ENCODE measurements at regions not wholly inside any gene's neighbourhood (a gene's known extent, or its start where the extent isn't known, plus 50 kb on each side); places are given as distances from the start of the nearest gene placed in this dataset.

DNA sequence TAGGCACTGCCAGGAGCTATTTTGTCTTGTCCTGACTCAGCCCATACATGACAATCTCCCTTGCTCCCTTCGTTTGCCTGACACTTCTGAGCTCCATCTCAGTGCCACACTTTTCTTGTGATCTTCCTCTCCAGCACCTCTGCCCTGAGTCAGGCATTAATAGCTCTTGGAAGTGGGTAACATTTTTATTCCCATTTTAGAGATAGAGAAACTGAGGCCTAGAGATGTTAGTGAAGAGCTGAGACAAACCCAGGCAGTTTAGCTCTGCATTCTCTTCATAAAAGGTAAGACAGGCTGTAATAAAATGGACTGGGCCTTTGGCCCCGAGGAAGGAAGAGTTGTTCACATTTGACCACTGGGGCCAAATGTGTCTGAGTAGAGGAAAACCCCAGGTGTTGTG is 167.4 kb downstream of the DHX35 start:
- no peak for FAIRE-seq
- DNase-seq (ENCODE audit: insufficient read length, low spot score) = no peak

DNA sequence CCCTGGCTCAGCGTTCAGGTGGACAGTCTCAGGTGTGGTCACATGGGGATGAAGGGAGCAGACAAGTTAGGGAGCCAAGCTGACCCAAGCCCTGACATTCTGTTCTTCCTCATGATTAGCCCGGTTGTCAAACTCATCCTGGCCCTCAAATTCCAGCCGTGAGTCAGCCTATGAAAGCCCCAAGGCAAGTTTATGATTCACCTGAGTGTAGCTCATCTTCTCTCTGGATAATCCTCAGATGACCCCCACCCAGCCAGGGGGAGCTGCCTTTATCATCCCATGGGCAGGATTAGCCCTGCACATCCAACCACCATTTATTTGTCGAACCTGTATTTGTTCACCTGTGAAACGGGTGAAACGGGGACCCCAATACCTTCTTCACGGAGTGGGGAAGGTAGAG is 161.9 kb downstream of the DHX35 start:
- FAIRE-seq (no peak), DNase-seq (ENCODE audit: insufficient read length, low spot score) (no peak)

DNA sequence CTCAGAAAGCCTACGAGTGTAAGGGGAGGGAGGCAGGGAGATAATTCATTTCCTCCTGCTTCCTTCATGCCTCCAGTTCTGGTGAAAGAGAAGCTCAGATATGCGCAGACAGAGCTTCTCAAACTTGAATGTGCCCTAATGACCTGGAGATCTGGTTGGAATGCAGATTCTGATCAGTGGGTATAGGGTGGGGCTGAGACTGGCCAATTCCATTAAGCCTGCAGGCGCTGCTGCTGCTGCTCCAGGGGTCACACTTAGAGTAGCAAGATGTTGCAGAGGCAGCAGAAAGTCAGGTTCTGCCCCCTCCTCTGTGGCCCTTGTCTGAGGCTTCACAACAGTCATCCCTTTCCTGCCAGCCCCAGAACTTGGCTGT is 161.0 kb downstream of the DHX35 start:
- FAIRE-seq = no peak
- no peak for DNase-seq (ENCODE audit: insufficient read length, low spot score)

DNA sequence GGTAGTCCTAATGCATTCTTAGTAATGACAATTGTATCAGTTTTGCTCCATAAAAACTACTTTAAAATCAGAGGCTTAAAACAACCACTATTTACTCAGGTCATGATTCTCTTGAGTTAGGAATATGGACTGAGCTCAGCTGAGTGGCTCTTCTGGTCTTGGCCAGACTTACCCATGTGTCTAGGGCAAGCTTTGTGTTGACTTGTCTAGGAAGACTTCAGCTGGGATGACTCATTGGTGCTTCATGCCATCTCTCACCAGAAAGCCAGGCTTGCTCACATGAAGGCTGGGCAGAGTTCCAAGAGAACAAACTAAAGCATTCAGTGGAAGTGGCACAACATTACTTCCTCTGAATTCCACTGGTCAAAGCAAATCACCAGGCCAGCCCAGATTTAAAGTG is 155.3 kb downstream of the DHX35 start:
- peak; percentile 41 for DNase-seq (ENCODE audit: insufficient read length, low spot score)

DNA sequence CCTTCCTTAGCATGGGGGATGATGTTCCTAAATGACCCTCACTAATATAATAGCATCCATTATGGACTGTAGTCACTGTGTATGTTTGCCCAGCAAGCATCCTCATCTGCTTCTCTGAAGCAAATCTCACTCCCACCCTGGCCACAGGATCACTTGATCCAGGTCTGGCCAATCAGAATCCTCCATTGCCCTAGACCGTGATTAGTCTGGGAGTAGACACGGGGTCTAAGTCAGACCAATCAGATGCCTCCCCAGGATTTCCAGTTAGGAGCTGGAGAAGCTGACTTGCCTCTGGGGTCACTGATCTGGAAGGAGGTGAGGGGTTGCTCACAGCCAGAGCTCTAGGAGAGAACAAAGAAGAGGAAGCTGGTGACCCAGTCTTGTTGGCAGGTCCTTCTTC is 153.9 kb downstream of the DHX35 start:
- DNase-seq (ENCODE audit: insufficient read length, low spot score) (no peak), FAIRE-seq (no peak)

More for the DNA sequence above, 155.3 kb downstream of the DHX35 start:
- FAIRE-seq = peak; percentile 16

DNA sequence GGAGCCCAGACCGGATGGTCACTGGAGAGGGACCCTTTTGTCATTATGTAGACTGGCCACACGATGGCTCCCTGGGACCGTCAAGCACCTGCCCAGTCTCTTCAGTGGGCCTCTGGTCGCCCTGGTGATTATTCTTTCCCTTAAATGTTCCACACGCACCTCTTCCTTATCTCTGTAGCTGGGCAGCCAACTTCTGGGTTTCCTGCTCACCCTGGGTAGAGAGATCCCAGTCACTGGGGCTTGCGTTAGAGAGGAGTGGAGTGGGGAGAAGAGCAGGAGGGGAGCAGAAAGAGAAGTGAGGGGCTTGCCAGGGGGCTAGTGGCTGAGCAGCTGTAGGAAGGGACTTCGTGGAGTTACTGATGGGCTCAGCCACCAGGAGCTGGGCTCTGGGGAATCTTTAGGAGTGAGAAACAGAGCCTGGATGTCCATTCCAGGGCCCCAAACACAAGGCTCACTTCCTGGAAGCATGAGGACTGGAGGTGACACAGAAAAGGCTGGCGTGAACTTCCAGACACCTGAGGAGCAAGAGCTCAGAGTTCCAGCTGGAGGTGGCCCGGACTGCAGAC is 150.1 kb downstream of the DHX35 start:
- FAIRE-seq = peak; percentile 13

DNA sequence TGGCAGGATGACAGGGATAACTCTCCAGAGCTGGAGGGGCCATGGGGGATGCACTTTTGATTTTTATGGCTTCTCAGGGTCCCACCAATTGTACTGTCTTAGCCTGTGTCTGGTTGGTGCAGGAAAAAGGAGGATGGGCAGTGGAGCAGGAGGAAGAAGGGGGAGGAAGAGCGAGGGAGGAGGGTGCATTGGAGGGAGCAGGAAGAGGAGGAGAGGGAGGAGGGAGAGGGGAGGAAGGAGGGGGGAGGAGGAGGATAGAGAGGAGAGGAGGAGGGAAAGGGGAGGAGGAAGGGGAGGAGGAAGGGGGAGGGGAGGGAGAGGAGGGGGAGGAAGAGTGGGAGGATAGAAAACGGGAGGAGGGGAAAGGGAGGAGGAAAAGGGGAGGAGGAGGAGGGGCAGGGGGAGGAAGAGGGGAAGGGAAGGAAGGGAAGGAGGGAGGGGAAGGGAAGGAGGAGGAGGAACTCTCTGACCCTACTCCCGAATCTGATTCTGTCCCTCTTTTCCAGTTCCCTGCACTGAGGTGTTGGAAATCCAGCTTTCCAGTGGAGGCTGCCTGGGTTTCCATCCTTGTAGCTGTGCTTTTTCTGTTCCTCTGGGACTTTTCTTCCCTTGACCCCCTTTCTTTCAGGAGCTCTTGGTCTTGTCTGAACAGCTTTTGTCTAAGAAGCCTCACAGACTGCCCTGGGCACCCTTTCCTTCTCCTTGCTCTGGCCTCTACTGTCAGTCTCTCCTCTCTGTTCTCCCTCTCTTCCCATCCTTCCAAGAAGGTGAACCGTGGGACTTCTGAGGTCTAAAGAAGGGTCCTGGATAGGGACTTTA is 149.4 kb downstream of the DHX35 start:
- DNase-seq (ENCODE audit: insufficient read length, low spot score) (no peak), FAIRE-seq (no peak)

More for the DNA sequence above, 150.1 kb downstream of the DHX35 start:
- peak; percentile 94 for DNase-seq (ENCODE audit: insufficient read length, low spot score)

DNA sequence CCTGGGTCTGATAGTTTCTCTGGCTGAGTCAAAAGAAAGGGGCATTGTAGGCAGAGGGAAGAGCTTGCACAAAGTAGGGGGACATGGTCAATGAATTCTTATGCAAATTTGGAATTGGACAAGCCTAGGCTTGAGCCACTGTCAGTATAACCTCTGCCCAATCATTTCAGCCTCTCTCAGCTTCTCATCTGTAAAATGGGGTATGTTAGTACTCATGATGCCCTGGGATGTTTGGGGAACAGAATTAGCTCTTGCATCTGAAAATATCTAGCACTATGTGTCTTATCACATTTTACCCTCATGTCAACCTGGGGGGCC is 148.6 kb downstream of the DHX35 start:
- DNase-seq (ENCODE audit: insufficient read length, low spot score) (no peak), FAIRE-seq (no peak)

DNA sequence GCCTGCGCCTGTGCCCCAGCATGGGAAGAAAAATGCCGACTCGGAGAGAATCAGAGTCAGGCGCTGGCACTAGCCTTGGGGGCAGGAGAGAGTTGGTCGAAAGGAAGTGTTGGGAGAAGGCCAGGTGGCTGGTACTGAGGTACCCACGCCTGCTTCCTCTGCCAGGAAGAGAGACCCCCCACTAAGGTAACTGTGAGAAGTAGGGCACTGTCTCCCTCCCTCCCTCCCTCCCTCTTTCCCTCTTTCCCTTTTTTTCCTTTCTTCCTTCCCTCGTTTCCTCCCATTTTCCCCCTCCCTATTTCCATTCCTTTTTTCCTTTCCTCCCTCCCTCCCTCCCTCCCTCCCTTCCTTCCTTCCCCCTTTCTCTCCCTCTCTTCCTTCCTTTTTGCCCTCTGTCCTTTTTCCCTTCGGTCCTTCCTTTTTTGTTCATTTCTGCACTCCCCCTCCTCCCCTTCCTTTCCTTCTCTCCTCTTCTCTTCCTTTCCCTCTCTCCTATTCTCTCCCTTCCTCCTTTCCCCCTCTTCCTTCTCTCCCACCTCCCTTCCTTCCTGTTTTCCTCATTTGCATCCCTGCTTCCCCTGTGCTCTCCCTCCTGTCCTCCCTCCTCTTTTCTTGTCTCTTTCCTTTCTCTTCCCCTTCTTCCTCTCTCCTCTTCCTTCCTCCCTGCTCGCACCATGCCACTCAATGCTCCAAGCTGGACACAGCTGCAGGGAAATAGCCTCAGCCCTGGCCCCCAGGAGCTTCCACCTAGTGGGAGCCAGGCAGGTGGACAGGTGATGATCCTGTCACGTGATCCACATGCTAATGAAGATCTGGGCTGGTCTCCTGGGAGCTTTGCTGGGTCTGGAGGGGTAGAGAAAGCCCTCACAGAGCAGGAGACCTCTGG is 148.0 kb downstream of the DHX35 start:
- FAIRE-seq = no peak
- no peak for DNase-seq (ENCODE audit: insufficient read length, low spot score)

DNA sequence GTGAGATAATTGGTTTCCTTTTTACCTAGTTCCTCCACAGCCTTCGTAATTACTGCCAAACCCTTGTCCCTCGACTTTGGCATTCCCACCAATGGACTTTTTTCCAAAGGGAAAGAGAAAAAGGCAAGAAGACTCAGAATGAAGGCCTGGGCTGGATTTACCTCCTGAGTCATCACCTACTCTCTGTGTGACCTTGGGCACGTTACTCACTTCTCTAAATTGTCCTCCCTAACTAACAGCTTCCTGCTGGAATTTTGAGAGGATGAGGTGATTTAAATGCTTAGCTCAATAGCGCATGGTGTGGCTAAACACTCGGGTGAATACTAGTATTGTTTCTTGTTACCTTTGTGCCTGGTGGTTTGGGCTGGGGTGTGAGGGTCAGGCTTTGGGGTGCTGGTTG is 146.6 kb downstream of the DHX35 start:
- FAIRE-seq (peak; percentile 33), DNase-seq (ENCODE audit: insufficient read length, low spot score) (peak; percentile 36)

DNA sequence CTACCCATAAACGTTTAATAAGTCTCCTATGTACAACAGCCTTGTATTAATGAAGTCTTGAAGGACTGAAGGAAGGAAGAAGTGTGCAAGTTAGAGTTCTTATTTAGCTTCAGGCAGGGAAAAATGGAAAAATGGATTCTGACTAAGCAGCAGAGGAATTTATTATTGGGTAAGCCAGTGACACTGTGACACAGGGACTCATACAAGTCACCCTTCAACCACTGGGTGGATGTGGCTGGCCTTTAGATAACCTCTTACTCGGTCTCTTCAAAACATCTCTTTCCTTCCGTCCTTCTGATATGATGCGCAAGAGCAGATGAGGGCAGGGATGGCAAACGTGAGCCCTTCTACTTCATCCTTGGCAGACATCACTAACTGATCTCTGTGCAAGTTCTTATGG is 145.6 kb downstream of the DHX35 start:
- DNase-seq (ENCODE audit: insufficient read length, low spot score) (peak; percentile 38), FAIRE-seq (peak; percentile 64)

DNA sequence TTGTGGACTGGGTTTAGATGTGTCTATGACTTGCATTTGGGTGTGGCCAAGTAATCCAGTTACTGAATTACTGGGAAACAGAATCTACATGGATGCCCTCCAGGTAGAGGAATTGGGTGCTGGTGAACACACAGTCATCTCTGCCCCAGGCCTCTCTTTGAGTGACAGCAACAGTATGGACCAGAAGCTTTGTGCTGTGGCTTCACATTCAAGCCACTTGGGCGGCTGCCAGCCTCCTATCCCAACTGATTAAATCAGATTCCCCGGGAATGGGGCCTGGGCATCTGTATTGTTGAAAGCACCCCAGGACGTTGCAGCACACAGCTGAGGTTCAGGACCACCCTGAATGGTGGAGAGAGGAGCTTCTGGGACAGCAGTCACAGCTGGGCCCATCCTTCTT is 144.6 kb downstream of the DHX35 start:
- DNase-seq (ENCODE audit: insufficient read length, low spot score) (no peak), FAIRE-seq (no peak)

DNA sequence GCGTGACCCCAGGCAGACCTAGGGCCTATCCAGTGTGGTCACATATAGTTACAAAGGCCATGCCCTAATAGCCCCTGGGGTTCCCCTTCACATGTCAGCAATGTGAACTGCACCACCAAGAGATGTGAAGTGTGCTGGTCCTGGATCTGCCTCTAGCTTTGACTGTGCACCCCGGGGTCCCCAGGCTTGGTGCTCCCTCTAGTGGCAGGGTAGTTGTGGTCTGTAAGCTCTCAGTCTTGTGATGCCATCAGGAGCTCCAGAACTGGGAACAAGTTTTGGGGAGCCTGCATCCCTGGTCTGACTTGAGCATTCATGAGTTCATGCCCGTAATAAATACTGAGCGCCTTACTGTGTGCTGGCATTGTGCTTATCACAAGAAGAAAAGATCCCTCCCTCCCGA is 143.4 kb downstream of the DHX35 start:
- no peak for FAIRE-seq
- DNase-seq (ENCODE audit: insufficient read length, low spot score) = no peak

DNA sequence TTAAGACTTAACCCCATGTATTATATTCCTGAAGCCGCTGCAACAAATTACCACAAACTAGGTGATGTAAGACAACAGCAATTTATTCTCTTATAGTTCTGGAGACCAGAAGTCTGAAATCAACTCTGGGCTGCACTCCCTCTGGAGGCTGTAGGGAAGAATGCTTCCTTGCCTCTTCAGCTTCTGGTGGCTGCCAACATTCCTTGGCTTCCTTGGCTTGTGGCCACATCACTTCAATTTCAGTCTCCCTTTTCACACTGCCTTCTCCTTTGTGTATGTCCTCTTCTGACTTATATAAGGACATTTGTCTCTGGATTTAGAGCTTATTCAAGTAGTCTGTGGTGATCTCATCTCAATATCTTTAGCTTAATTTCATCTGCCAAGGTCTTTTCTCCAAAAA is 141.6 kb downstream of the DHX35 start:
- FAIRE-seq (no peak), DNase-seq (ENCODE audit: insufficient read length, low spot score) (no peak)

DNA sequence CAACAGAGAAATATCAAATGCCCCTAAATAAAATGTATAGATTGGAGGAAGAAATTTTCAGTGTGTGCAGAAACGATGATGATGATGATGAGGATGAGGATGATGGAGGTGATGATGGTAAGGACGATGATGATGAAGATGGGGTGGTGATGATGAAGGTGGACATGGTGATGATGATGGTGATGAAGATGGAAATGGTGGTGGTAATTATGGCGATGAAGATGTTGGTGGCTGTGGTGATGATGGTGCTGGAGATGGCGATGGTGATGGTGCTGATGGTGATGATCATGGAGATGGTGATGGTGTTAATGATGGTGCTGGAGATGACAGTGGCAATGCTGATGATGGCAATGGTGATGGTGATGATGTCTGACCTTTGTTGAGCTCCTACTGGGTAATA is 141.2 kb downstream of the DHX35 start:
- FAIRE-seq (peak; percentile 98), DNase-seq (ENCODE audit: insufficient read length, low spot score) (no peak)

DNA sequence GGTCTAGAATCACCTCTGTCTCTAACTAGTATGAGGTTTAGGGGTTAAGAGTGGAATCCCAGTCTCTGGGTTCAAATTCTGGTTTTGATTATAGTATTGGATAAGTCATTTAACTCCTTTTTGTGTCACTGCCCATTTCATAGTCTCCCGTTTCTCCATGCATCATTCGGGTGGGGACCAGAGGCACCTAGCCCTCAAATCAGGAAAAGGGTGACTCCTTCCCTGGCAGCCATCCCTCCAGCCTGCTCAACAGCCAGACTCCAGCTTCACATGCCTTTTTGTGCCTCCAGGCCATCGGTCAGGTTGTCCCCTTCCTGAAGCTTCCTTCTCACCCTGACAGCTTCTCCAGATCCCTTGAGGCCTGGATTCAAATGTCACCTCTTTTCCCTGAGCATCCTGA is 139.8 kb downstream of the DHX35 start:
- DNase-seq (ENCODE audit: insufficient read length, low spot score) (no peak), FAIRE-seq (no peak)

DNA sequence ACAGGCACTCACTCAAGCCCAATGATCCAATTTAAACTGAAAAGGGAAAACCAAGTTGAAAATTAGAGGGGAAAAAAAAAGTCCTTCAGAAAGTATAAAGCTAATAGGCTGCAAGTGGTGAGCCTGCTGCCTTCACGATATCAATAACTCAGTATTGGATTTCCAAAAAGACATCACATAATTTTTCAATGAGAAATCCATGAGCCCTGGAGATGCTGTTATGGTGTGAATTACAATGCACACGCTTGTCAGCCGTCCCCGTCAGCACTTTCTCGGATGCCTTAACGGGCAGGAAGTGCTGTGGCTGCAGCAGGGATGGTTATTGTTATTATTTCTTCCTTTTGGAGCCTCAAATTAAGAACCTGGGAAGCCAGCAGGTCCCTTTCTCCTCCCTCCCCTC is 138.5 kb downstream of the DHX35 start:
- FAIRE-seq = no peak
- no peak for DNase-seq (ENCODE audit: insufficient read length, low spot score)

DNA sequence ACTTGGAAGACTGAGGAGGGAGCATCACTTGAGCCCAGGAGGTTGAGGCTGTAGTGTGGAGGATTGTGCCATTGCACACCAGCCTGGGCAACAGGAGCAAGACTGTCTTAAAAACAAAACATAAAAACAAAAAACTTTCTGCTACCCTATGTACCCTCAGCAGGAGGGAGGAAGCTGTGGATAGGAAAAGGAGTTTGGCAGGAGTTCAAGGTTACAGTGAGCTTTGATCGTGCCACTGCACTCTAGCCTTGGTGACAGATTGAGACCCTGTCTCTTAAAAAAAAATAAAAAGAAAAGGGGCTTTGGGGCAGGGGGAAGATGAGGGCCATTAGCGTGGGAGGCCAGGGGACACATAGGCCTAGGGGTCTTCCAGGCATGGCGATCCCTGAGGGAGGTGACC is 135.7 kb downstream of the DHX35 start:
- no peak for FAIRE-seq
- no peak for DNase-seq (ENCODE audit: insufficient read length, low spot score)

DNA sequence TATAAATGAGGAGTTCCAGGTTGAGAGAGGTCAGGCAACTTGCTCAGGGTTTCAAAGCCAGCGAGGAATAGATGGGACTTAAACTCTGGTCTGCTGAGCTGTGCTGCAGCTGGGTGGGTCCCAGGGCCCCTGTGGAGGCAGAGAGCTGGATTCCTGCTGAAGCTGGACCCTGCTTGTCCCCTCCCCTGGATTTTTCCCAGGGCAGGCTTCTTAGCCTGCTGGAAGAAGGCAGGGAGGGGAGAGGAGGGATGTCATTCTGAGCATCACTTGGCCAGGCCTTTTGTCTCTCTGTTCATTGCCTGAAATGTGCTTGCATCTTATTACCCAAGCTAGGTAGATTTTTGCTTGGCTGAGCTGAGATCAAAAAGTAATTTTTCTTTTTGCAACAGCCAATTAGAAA is 133.7 kb downstream of the DHX35 start:
- DNase-seq (ENCODE audit: insufficient read length, low spot score) = no peak
- FAIRE-seq = no peak

DNA sequence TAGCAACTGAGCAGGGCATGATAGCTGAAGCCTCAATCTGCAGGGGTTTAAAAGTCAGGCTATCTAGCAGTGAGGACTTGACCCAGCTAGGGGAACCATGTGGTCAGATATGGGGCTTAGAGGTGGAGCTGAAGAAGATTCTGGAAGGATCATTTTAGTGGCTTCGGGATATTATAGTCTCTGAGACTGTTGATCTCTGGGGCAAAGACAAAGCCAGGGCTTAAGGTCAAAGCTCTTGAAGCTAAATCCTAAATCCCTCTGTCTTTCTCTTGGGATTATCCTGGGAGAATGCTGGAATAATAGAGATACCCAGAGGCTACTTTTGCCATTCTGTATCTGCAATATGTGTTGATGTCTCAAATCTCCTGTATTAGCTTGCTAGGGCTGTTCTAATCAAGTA is 132.2 kb downstream of the DHX35 start:
- FAIRE-seq (no peak), DNase-seq (ENCODE audit: insufficient read length, low spot score) (no peak)

DNA sequence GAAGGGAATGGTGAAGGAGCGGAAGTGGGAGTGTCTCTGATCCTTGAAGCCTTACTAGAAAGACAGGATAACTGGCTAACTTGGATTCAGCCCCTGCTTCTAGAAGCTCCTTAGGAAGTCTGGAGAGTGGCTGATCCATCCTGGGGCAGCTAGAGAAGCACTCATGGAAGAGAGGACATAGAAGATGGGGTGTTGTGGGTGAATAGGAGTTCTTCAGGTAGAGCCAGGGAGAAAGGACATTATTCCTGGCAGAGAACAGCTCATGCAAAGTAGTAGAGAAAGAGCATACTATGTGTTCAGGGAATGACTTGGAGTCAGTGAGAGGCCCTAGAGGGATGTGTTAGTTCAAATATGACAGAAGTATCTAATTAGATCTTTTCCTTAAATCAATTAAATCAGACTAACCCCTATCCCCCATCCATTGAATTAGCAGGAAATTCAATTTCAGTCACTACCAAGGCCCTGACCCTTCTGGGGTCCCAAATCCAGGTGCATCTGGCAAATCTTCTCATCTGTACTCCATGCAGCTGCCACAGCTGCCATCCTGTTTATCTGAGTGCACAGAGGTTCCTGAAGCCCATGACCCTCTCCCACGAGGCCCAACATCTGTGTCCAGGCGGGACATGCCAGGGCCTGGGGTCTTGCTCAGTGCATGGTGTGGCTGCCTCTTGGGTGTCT is 130.7 kb downstream of the DHX35 start:
- no peak for FAIRE-seq
- DNase-seq (ENCODE audit: insufficient read length, low spot score) = no peak
